ENCODE measurements at regions not wholly inside any gene's neighbourhood (a gene's known extent, or its start where the extent isn't known, plus 50 kb on each side); places are given as distances from the start of the nearest gene placed in this dataset.

DNA sequence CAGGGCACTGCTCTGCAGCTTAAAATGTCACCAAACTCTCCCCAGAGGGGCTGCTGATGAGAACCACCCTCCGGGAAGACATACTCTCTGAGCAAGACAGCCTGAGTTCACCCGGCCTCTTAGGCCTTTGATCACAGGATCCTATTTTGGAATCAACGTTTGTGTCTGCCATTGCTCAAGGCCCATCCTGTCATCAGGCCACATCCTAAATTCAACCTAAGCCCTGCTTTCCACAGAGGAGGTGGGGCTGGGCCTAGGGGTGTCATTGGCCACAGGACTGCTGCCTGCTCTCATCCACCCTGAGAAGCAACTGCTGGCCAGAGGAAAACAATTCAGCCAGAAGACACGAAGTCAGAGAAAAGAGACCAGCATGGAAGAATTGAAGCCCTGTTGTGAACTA, 351.1 kb upstream of the IRX2 start:
- Histone ChIP-seq H3K4me3 (ENCODE audit: low read length) (no peak overlapping the region), H2AFZ (ENCODE audit: low read length) (no peak overlapping the region), H3K36me3 (ENCODE audit: insufficient read depth, low read length) (no peaks in the 10 kb centered on the region), H3K4me1 (ENCODE audit: low read length) (no peaks in the 10 kb centered on the region), H3K27ac (ENCODE audit: low read length) (no peak overlapping the region), H3K27me3 (ENCODE audit: low read length) (no peaks in the 10 kb centered on the region), H3K79me2 (ENCODE audit: low read length) (no peaks in the 10 kb centered on the region), H4K20me1 (ENCODE audit: insufficient read depth, low read depth, low read length) (no peaks in the 10 kb centered on the region), H3K9ac (ENCODE audit: low read length) (no peak overlapping the region), H3K9me3 (ENCODE audit: low read length) (peaks cover 7% of the 10 kb centered on the region), H3K9me2 (replicated peaks; ENCODE audit: insufficient read depth, low read length) (no peaks in the 10 kb centered on the region), H3K4me2 (ENCODE audit: low read depth, low read length, poor library complexity, severe bottlenecking) (no peak overlapping the region)
- DNase-seq, result no peak

DNA sequence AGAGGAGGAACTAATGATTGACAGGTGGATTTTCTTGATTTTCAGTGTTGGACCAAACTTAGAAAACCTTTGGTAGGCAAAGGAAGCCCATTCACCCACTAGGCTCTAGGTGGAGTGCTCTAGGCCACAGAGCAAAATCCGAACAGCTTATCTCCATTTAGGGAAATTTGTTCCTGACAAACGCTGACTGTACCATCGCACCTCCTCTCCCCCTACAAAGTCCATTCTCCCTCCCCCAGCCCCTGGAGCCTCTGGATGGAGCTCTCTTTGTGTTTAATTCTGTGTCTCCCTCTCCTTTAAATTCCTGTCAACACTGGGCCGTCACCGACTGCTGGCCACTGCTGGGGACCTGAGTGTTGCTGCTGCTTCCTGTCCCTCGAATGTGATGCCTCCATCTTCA, 350.1 kb upstream of the IRX2 start:
- Histone ChIP-seq H2AFZ (ENCODE audit: low read length) (no peak overlapping the region), H3K9ac (ENCODE audit: low read length) (no peak overlapping the region), H3K4me2 (ENCODE audit: low read depth, low read length, poor library complexity, severe bottlenecking) (no peak overlapping the region), H4K20me1 (ENCODE audit: insufficient read depth, low read depth, low read length) (no peaks in the 10 kb centered on the region), H3K36me3 (ENCODE audit: insufficient read depth, low read length) (no peaks in the 10 kb centered on the region), H3K27me3 (ENCODE audit: low read length) (no peaks in the 10 kb centered on the region), H3K27ac (ENCODE audit: low read length) (no peak overlapping the region), H3K4me3 (ENCODE audit: low read length) (no peak overlapping the region), H3K9me2 (replicated peaks; ENCODE audit: insufficient read depth, low read length) (no peaks in the 10 kb centered on the region), H3K4me1 (ENCODE audit: low read length) (no peaks in the 10 kb centered on the region), H3K79me2 (ENCODE audit: low read length) (no peaks in the 10 kb centered on the region), H3K9me3 (ENCODE audit: low read length) (peaks cover 8% of the 10 kb centered on the region)
- DNase-seq, result no peak

DNA sequence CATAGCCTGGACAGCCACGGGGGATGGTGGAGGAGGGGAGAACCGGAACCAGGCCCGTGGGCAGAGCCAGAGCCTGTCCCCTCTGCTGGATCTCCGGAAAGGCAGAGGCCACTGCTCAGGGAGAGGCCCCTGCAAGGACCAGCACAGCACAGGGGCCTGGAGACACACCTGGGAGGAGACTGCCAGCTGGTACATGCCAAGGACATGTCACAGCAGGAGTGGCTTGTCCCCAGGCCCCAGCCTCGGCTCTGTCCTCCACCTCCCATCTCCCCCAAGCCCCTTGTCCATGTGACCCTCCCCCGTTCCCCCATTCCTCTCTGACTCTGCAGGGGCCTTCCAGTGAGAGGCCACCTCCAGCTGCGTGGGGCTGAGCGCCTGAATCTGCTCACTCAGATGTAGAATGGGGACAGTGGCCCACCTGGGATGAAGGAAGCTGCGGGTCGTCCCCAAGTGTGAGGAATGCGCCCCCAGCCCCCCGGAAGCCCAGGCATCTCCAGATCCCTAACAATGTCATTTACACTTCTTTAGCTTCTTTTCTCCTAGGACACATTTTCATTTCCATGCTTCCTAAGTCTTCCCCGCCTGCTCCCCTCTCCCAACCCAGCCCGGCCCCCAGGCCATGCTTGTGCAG, 349.6 kb upstream of the IRX2 start:
- no peak overlapping the region for H3K4me3 ChIP-seq (ENCODE audit: low read length)

DNA sequence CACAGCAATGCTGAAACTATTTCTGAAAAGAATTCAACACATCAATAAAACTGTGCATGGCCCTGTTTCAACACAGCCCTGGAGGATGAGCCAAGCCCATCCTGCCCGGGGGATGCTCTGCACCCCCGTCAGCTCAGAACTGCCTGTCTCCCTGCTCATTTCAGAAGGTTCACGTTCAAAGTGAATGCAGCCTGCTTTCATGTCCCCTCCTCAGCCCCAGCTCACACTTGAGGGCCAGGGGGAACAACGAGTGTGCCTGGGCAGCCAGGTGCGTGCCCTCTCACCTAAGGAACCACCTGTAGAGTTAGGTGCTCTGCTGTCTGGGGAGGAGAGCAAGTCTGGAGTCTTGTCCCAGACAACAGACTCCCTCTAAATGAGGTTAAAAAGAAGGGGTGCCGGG, 348.5 kb upstream of the IRX2 start:
- H3K36me3 ChIP-seq (ENCODE audit: insufficient read depth, low read length), result no peaks in the 10 kb centered on the region
- H3K4me1 ChIP-seq (ENCODE audit: low read length), result no peaks in the 10 kb centered on the region
- H4K20me1 ChIP-seq (ENCODE audit: insufficient read depth, low read depth, low read length), result no peaks in the 10 kb centered on the region
- no peak overlapping the region for H3K4me3 ChIP-seq (ENCODE audit: low read length)
- H3K79me2 ChIP-seq (ENCODE audit: low read length), result no peaks in the 10 kb centered on the region
- H2AFZ ChIP-seq (ENCODE audit: low read length), result no peak overlapping the region
- peaks cover 8% of the 10 kb centered on the region for H3K9me3 ChIP-seq (ENCODE audit: low read length)
- no peaks in the 10 kb centered on the region for H3K27me3 ChIP-seq (ENCODE audit: low read length)
- DNase-seq, result no peak
- no peak overlapping the region for H3K27ac ChIP-seq (ENCODE audit: low read length)
- no peaks in the 10 kb centered on the region for H3K9me2 ChIP-seq (replicated peaks; ENCODE audit: insufficient read depth, low read length)
- no peak overlapping the region for H3K4me2 ChIP-seq (ENCODE audit: low read depth, low read length, poor library complexity, severe bottlenecking)
- no peak overlapping the region for H3K9ac ChIP-seq (ENCODE audit: low read length)

More for the DNA sequence above, 349.6 kb upstream of the IRX2 start:
- Histone ChIP-seq H2AFZ (ENCODE audit: low read length) (no peak overlapping the region), H4K20me1 (ENCODE audit: insufficient read depth, low read depth, low read length) (no peaks in the 10 kb centered on the region), H3K27ac (ENCODE audit: low read length) (no peak overlapping the region), H3K9ac (ENCODE audit: low read length) (no peak overlapping the region), H3K9me2 (replicated peaks; ENCODE audit: insufficient read depth, low read length) (no peaks in the 10 kb centered on the region), H3K36me3 (ENCODE audit: insufficient read depth, low read length) (no peaks in the 10 kb centered on the region), H3K27me3 (ENCODE audit: low read length) (no peaks in the 10 kb centered on the region), H3K9me3 (ENCODE audit: low read length) (peaks cover 8% of the 10 kb centered on the region), H3K4me2 (ENCODE audit: low read depth, low read length, poor library complexity, severe bottlenecking) (no peak overlapping the region), H3K79me2 (ENCODE audit: low read length) (no peaks in the 10 kb centered on the region), H3K4me1 (ENCODE audit: low read length) (no peaks in the 10 kb centered on the region)
- DNase-seq, result no peak

DNA sequence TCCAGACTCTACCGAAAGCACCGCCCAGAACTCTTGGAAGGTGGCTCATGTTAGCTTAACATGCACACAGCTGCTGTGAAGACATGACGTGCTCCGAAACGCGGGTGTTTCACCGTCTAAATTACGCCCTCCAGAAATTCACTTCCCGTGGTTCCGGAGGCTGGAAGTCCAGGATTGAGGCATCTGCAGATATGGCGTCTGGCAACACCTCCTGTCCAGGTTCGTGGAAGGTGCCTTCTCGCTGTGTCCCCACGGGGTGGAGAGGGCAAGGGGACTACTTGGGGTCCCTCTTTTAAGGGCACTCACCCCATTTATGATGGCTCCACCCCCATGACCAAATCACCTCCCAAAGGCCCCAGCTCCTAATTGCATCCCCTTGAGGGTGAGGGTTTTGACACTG, 348.0 kb upstream of the IRX2 start:
- no peak for DNase-seq
- Histone ChIP-seq H3K9ac (ENCODE audit: low read length) (no peak overlapping the region), H3K4me1 (ENCODE audit: low read length) (no peaks in the 10 kb centered on the region), H4K20me1 (ENCODE audit: insufficient read depth, low read depth, low read length) (no peaks in the 10 kb centered on the region), H3K36me3 (ENCODE audit: insufficient read depth, low read length) (no peaks in the 10 kb centered on the region), H3K27me3 (ENCODE audit: low read length) (no peaks in the 10 kb centered on the region), H3K9me2 (replicated peaks; ENCODE audit: insufficient read depth, low read length) (no peaks in the 10 kb centered on the region), H3K4me2 (ENCODE audit: low read depth, low read length, poor library complexity, severe bottlenecking) (no peak overlapping the region), H3K9me3 (ENCODE audit: low read length) (peaks cover 8% of the 10 kb centered on the region), H2AFZ (ENCODE audit: low read length) (no peak overlapping the region), H3K79me2 (ENCODE audit: low read length) (no peaks in the 10 kb centered on the region), H3K4me3 (ENCODE audit: low read length) (no peak overlapping the region), H3K27ac (ENCODE audit: low read length) (no peak overlapping the region)

DNA sequence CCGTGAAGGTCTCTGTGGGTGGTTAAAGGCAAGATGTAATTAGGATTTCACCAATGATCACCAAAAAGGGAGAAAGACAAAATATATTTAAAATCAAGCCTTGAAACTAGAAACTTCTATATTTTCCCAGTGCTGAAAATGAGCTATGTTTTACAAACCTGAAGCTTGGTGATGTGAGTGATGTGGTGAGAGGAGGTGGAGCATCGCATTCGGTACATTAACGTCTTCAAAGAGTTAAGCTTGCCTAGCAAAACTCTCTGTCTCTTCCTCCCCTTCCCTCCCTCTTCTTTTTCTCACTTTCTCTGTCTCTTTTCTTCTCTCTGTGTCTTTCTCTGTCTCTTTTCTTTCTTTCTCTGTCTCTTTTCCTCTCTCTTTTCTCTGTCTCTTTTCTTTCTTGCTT, 347.3 kb upstream of the IRX2 start:
- no peak for DNase-seq
- Histone ChIP-seq H3K9me3 (ENCODE audit: low read length) (peaks cover 8% of the 10 kb centered on the region), H3K9ac (ENCODE audit: low read length) (no peak overlapping the region), H3K79me2 (ENCODE audit: low read length) (no peaks in the 10 kb centered on the region), H3K36me3 (ENCODE audit: insufficient read depth, low read length) (no peaks in the 10 kb centered on the region), H3K4me2 (ENCODE audit: low read depth, low read length, poor library complexity, severe bottlenecking) (no peak overlapping the region), H4K20me1 (ENCODE audit: insufficient read depth, low read depth, low read length) (no peaks in the 10 kb centered on the region), H3K4me1 (ENCODE audit: low read length) (no peaks in the 10 kb centered on the region), H3K4me3 (ENCODE audit: low read length) (no peak overlapping the region), H3K9me2 (replicated peaks; ENCODE audit: insufficient read depth, low read length) (no peaks in the 10 kb centered on the region), H2AFZ (ENCODE audit: low read length) (no peak overlapping the region), H3K27ac (ENCODE audit: low read length) (no peak overlapping the region), H3K27me3 (ENCODE audit: low read length) (no peaks in the 10 kb centered on the region)

DNA sequence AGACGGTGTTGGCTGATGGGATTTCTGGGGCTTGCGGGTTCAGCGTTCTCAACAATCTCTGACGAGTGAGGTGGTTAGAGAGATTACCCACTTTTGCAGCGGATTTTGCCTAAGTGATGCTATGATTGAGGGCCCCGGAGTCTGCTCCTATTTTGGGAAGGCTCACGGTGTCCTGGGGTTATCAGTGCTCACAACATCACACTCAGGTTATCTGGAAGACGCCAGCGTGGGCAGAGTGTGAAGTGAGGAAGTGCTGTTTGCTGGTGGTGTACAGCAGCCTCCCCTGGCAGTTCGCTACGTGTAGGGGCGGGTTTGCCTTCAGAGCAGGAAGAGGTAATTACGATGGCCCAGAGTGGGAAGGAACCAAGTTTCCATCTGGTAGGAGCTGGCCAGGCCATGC, 341.2 kb upstream of the IRX2 start:
- no peaks in the 10 kb centered on the region for H3K36me3 ChIP-seq (ENCODE audit: insufficient read depth, low read length)
- H3K9me2 ChIP-seq (replicated peaks; ENCODE audit: insufficient read depth, low read length), result no peaks in the 10 kb centered on the region
- no peaks in the 10 kb centered on the region for H3K4me1 ChIP-seq (ENCODE audit: low read length)
- no peaks in the 10 kb centered on the region for H4K20me1 ChIP-seq (ENCODE audit: insufficient read depth, low read depth, low read length)
- no peak overlapping the region for H3K4me3 ChIP-seq (ENCODE audit: low read length)
- H3K79me2 ChIP-seq (ENCODE audit: low read length), result no peaks in the 10 kb centered on the region
- DNase-seq, result no peak
- no peak overlapping the region for H2AFZ ChIP-seq (ENCODE audit: low read length)
- no peak overlapping the region for H3K27ac ChIP-seq (ENCODE audit: low read length)
- H3K4me2 ChIP-seq (ENCODE audit: low read depth, low read length, poor library complexity, severe bottlenecking), result no peak overlapping the region
- H3K9ac ChIP-seq (ENCODE audit: low read length), result no peak overlapping the region
- no peaks in the 10 kb centered on the region for H3K27me3 ChIP-seq (ENCODE audit: low read length)
- peaks cover 16% of the 10 kb centered on the region for H3K9me3 ChIP-seq (ENCODE audit: low read length)

DNA sequence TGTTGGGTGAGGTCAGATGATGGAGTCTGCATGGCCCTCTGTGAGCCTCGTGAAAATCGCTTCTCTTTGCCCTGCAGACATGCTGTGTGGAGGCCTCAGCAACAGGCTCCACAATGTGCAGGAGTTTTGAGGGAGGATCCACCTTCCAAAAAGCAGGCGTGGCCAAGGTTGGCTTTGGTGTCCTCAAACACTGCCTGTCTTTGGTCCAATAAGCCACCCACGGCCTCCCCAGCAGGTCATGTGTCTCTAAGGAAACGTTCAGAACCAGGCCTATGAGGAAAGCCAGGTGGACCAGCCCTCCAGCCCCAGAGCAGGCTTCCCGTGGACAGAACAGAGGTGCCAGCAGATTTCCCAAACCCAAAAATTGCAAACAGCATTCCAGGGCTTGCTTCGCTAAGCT, 340.7 kb upstream of the IRX2 start:
- Histone ChIP-seq H3K27ac (ENCODE audit: low read length) (no peak overlapping the region), H3K79me2 (ENCODE audit: low read length) (no peaks in the 10 kb centered on the region), H4K20me1 (ENCODE audit: insufficient read depth, low read depth, low read length) (no peaks in the 10 kb centered on the region), H3K27me3 (ENCODE audit: low read length) (no peaks in the 10 kb centered on the region), H3K4me3 (ENCODE audit: low read length) (no peak overlapping the region), H3K9ac (ENCODE audit: low read length) (no peak overlapping the region), H3K4me1 (ENCODE audit: low read length) (no peaks in the 10 kb centered on the region), H3K4me2 (ENCODE audit: low read depth, low read length, poor library complexity, severe bottlenecking) (no peak overlapping the region), H2AFZ (ENCODE audit: low read length) (no peak overlapping the region), H3K9me2 (replicated peaks; ENCODE audit: insufficient read depth, low read length) (no peaks in the 10 kb centered on the region), H3K9me3 (ENCODE audit: low read length) (peaks cover 15% of the 10 kb centered on the region), H3K36me3 (ENCODE audit: insufficient read depth, low read length) (no peaks in the 10 kb centered on the region)
- no peak for DNase-seq

All from Karpas-422 (cell line).